Activated CD8-positive, alpha-beta T cell treated with anti-CD3 and anti-CD28 coated beads for 36 hours (primary cell): ENCODE measurements at regions not wholly inside any gene's neighbourhood (a gene's known extent, or its start where the extent isn't known, plus 50 kb on each side); places are given as distances from the start of the nearest gene placed in this dataset.

Experiments used
- ATAC-seq: fragments of 200-7000 bp; cut with Tn5 transposase; one replicate; pipeline ENCODE4 v1.10.0; 2021; ENCODE audit warnings: mild to moderate bottlenecking, moderate library complexity
- CTCF ChIA-PET: fragments of 350-600 bp; sonication (Branson Sonifier 250); formaldehyde crosslinking; loops from one replicate; lab custom pipeline; 2021; ENCODE audit warnings: antibody characterized with exemption; lab: Charles Lee
- POLR2A ChIA-PET: fragments of 350-600 bp; sonication (Branson Sonifier 250); formaldehyde crosslinking; loops from one replicate; lab custom pipeline; 2021; ENCODE audit warnings: antibody characterized with exemption; lab: Charles Lee
- DNase-seq: peaks from one replicate; pipeline ENCODE4 v3.0.0-alpha.2; 2020
- H3K27ac Mint-ChIP-seq: one replicate; pipeline ENCODE4 v1.8.0; 2021; ENCODE audit warnings: mild to moderate bottlenecking, mixed read lengths
- H3K27me3 Mint-ChIP-seq: one replicate; pipeline ENCODE4 v1.8.0; 2021; ENCODE audit warnings: mixed read lengths
- H3K36me3 Mint-ChIP-seq: one replicate; pipeline ENCODE4 v1.8.0; 2021; ENCODE audit warnings: low read depth, mixed read lengths
- H3K4me1 Mint-ChIP-seq: one replicate; pipeline ENCODE4 v1.8.0; 2021; ENCODE audit warnings: low read depth, mixed read lengths
- H3K4me3 Mint-ChIP-seq: one replicate; pipeline ENCODE4 v1.8.0; 2021; ENCODE audit warnings: mild to moderate bottlenecking, moderate library complexity, mixed read lengths
- H3K9me3 Mint-ChIP-seq: one replicate; pipeline ENCODE4 v1.8.0; 2021; ENCODE audit warnings: mixed read lengths
- CTCF ChIP-seq: fragments of 200-600 bp; IDR thresholded peaks from one replicate; pipeline ENCODE4 v1.8.0; 2022; ENCODE audit warnings: antibody characterized with exemption, mild to moderate bottlenecking
- intact Hi-C: fragments of 100-400 bp; cut with micrococcal nuclease; formaldehyde crosslinking; loops from one replicate; pipeline ENCODE4 v1.10.0; 2022

- DNase-seq = no peak
- no peaks in the 10 kb centered on the region for H3K9me3 Mint-ChIP-seq
- CTCF ChIA-PET = no interaction called here
Measured at GRCh38 chrX:69262036-69262936, 97.0 kb upstream of the PJA1 start.

GRCh38 chrX:69260169-69260568 is 94.9 kb upstream of the PJA1 start:
- H3K27me3 Mint-ChIP-seq = peaks cover 14% of the 10 kb centered on the region
- DNase-seq (no peak), ATAC-seq (no peak)
- no peak overlapping the region for H3K4me3 Mint-ChIP-seq
- intact Hi-C loops = no loop called here
- H3K36me3 Mint-ChIP-seq = no peaks in the 10 kb centered on the region
- H3K4me1 Mint-ChIP-seq = no peaks in the 10 kb centered on the region
- H3K9me3 Mint-ChIP-seq = no peaks in the 10 kb centered on the region
- POLR2A ChIA-PET = no interaction called here
- CTCF ChIA-PET = no interaction called here
- TF ChIP-seq CTCF = no peak
- no peak overlapping the region for H3K27ac Mint-ChIP-seq

More at GRCh38 chrX:69262036-69262936, 97.0 kb upstream of the PJA1 start:
- POLR2A ChIA-PET = interaction anchor here (0.6 kb wide), 1 partner anchor 63 kb away, joined by 3 read pairs; no protein-coding TSS in a partner anchor
- Mint-ChIP-seq H3K27ac (no peak overlapping the region), H3K27me3 (peaks cover 15% of the 10 kb centered on the region), H3K36me3 (no peaks in the 10 kb centered on the region), H3K4me3 (no peak overlapping the region), H3K4me1 (no peaks in the 10 kb centered on the region)
- intact Hi-C loops = no loop called here
- ATAC-seq = no peak
- TF ChIP-seq CTCF = no peak

GRCh38 chrX:69258893-69259292 is 93.6 kb upstream of the PJA1 start:
- H3K27ac Mint-ChIP-seq = no peak overlapping the region

GRCh38 chrX:69257499-69258127 is 92.4 kb upstream of the PJA1 start:
- Mint-ChIP-seq H3K4me3 (no peak overlapping the region), H3K9me3 (no peaks in the 10 kb centered on the region), H3K27ac (no peak overlapping the region), H3K4me1 (no peaks in the 10 kb centered on the region), H3K36me3 (no peaks in the 10 kb centered on the region), H3K27me3 (peaks cover 3% of the 10 kb centered on the region)
- CTCF ChIA-PET = no interaction called here
- DNase-seq = no peak
- TF ChIP-seq CTCF = no peak
- intact Hi-C loops = no loop called here
- POLR2A ChIA-PET = no interaction called here
- no peak for ATAC-seq

More at GRCh38 chrX:69258893-69259292, 93.6 kb upstream of the PJA1 start:
- ChIA-PET CTCF (no interaction called here), POLR2A (no interaction called here)
- Mint-ChIP-seq H3K27me3 (peaks cover 13% of the 10 kb centered on the region), H3K4me3 (no peak overlapping the region), H3K9me3 (no peaks in the 10 kb centered on the region), H3K36me3 (no peaks in the 10 kb centered on the region), H3K4me1 (no peaks in the 10 kb centered on the region)
- TF ChIP-seq CTCF = no peak
- ATAC-seq = no peak
- DNase-seq = no peak
- intact Hi-C loops = no loop called here

- no peak overlapping the region for H3K4me3 Mint-ChIP-seq
- ATAC-seq (no peak), DNase-seq (no peak)
- no peaks in the 10 kb centered on the region for H3K9me3 Mint-ChIP-seq
- CTCF ChIA-PET = no interaction called here
- no peak for TF ChIP-seq CTCF
- POLR2A ChIA-PET = no interaction called here
- intact Hi-C loops = no loop called here
- H3K27ac Mint-ChIP-seq = no peak overlapping the region
- no peaks in the 10 kb centered on the region for H3K36me3 Mint-ChIP-seq
- peaks cover 2% of the 10 kb centered on the region for H3K27me3 Mint-ChIP-seq
- no peaks in the 10 kb centered on the region for H3K4me1 Mint-ChIP-seq
Measured at GRCh38 chrX:69256291-69256565, 91.0 kb upstream of the PJA1 start.
